Mesenchymal stem cell (in vitro differentiated cells and primary cell): ENCODE measurements at regions not wholly inside any gene's neighbourhood (a gene's known extent, or its start where the extent isn't known, plus 50 kb on each side); places are given as distances from the start of the nearest gene placed in this dataset.
A peak's percentile ranks its signal among the peaks of the same experiment; 100 is the strongest.
"Not testable (repeated sequence)": the region's sequence is repeated elsewhere in the genome, so short reads cannot be mapped to it uniquely, and the experiment has no call there.

ENCODE experiments used
- DNase-seq: peaks from one replicate; pipeline ENCODE4 v3.0.0-alpha.2; 2013
- H2AFZ ChIP-seq: one replicate; pipeline ENCODE4 v1.6.1; 2013; ENCODE audit warnings: low read depth, mild to moderate bottlenecking, control low read depth, inconsistent platforms, low read length, moderate library complexity
- H2AK5ac ChIP-seq: 2 replicates; pipeline ENCODE4 v1.6.1; 2013; ENCODE audit warnings: low read length, moderate library complexity, mild to moderate bottlenecking, inconsistent platforms; ENCODE audit not compliant: severe bottlenecking
- H2BK120ac ChIP-seq: one replicate; pipeline ENCODE4 v1.6.1; 2013; ENCODE audit warnings: low read depth, mild to moderate bottlenecking, inconsistent platforms, low read length, moderate library complexity
- H2BK12ac ChIP-seq, 2 experiments: one replicate each; pipeline ENCODE4 v1.6.1; 2013; ENCODE audit warnings: inconsistent platforms in 2 of 2, low read length in 2 of 2, mild to moderate bottlenecking in 2 of 2, moderate library complexity in 2 of 2, control low read depth in 1 of 2
- H2BK15ac ChIP-seq: one replicate; pipeline ENCODE4 v1.6.1; 2013; ENCODE audit warnings: mild to moderate bottlenecking, low read depth, inconsistent platforms; ENCODE audit not compliant: poor library complexity, severe bottlenecking
- H2BK5ac ChIP-seq: 2 replicates; pipeline ENCODE4 v1.6.1; 2013; ENCODE audit warnings: low read depth, mild to moderate bottlenecking, low read length, control low read depth, inconsistent platforms; ENCODE audit not compliant: poor library complexity, severe bottlenecking
- H3K14ac ChIP-seq, 2 experiments: one replicate each; pipeline ENCODE4 v1.6.1; 2013; ENCODE audit warnings: inconsistent platforms in 2 of 2, low read length in 2 of 2, control low read depth in 1 of 2, mild to moderate bottlenecking in 1 of 2, moderate library complexity in 1 of 2
- H3K18ac ChIP-seq, 2 experiments: one replicate each; pipeline ENCODE4 v1.6.1; 2013; ENCODE audit warnings: inconsistent platforms in 2 of 2, low read length in 2 of 2, control low read depth in 1 of 2, low read depth in 1 of 2, mild to moderate bottlenecking in 1 of 2
- H3K23ac ChIP-seq, 2 experiments: one replicate each; pipeline ENCODE4 v1.6.1; 2013; ENCODE audit warnings: inconsistent platforms in 2 of 2, low read length in 2 of 2, mild to moderate bottlenecking in 2 of 2, moderate library complexity in 2 of 2, control low read depth in 1 of 2
- H3K27ac ChIP-seq: 2 replicates; pipeline ENCODE4 v1.5.1; 2013; ENCODE audit warnings: mild to moderate bottlenecking, moderate library complexity, low read length, control low read depth, inconsistent platforms; ENCODE audit not compliant: poor library complexity, severe bottlenecking
- H3K27me3 ChIP-seq, 2 experiments: 2 replicates each; pipeline versions ENCODE4 v1.6.1 to v1.7.0; 2013; ENCODE audit warnings: low read length in 2 of 2, mild to moderate bottlenecking in 2 of 2, moderate library complexity in 2 of 2, control low read depth in 1 of 2, inconsistent platforms in 1 of 2; ENCODE audit not compliant: control insufficient read depth in 1 of 2, insufficient read depth in 1 of 2
- H3K36me3 ChIP-seq, 2 experiments: 2 replicates each; pipeline versions ENCODE4 v1.6.1 to v1.7.0; 2013; ENCODE audit warnings: low read length in 2 of 2, control low read depth in 1 of 2, inconsistent platforms in 1 of 2, low read depth in 1 of 2, mild to moderate bottlenecking in 1 of 2; ENCODE audit not compliant: insufficient read depth in 2 of 2, control insufficient read depth in 1 of 2
- H3K4ac ChIP-seq, 2 experiments: one replicate each; pipeline ENCODE4 v1.6.1; 2013; ENCODE audit warnings: inconsistent platforms in 2 of 2, low read length in 2 of 2, mild to moderate bottlenecking in 2 of 2, moderate library complexity in 2 of 2, control low read depth in 1 of 2, low read depth in 1 of 2
- H3K4me1 ChIP-seq: 2 replicates; pipeline ENCODE4 v1.6.1; 2013; ENCODE audit warnings: low read depth, low read length, control low read depth; ENCODE audit not compliant: control insufficient read depth, insufficient read depth
- H3K4me2 ChIP-seq: 2 replicates; pipeline ENCODE4 v1.6.1; 2013; ENCODE audit warnings: low read length, mild to moderate bottlenecking, inconsistent platforms; ENCODE audit not compliant: poor library complexity, severe bottlenecking
- H3K4me3 ChIP-seq, 2 experiments: 2 replicates each; pipeline versions ENCODE4 v1.5.1 to v1.7.0; 2013; ENCODE audit warnings: low read length in 2 of 2, mild to moderate bottlenecking in 2 of 2, control low read depth in 1 of 2, low read depth in 1 of 2; ENCODE audit not compliant: insufficient read depth in 1 of 2
- H3K79me1 ChIP-seq: replicated peaks from 2 replicates; pipeline ENCODE4 v1.6.1; 2013; ENCODE audit warnings: mild to moderate bottlenecking, control low read depth, low read length, inconsistent platforms; ENCODE audit not compliant: poor library complexity, severe bottlenecking
- H3K9ac ChIP-seq: 2 replicates; pipeline ENCODE4 v1.7.0; 2013; ENCODE audit warnings: mild to moderate bottlenecking, low read length, moderate library complexity
- H3K9me3 ChIP-seq: 2 replicates; pipeline ENCODE4 v1.7.0; 2013; ENCODE audit warnings: mild to moderate bottlenecking, low read length; ENCODE audit not compliant: control insufficient read depth
- H4K8ac ChIP-seq: one replicate; pipeline ENCODE4 v1.6.1; 2013; ENCODE audit warnings: inconsistent platforms, mild to moderate bottlenecking, low read length, moderate library complexity
- H4K91ac ChIP-seq: one replicate; pipeline ENCODE4 v1.6.1; 2013; ENCODE audit warnings: mild to moderate bottlenecking, low read length, inconsistent platforms
- WGBS: methylation state at CpG from one replicate; pipeline ENCODE4 v1.1.7; 2013; ENCODE audit warnings: mixed read lengths; 5-methylcytosine and 5-hydroxymethylcytosine counted together

DNA sequence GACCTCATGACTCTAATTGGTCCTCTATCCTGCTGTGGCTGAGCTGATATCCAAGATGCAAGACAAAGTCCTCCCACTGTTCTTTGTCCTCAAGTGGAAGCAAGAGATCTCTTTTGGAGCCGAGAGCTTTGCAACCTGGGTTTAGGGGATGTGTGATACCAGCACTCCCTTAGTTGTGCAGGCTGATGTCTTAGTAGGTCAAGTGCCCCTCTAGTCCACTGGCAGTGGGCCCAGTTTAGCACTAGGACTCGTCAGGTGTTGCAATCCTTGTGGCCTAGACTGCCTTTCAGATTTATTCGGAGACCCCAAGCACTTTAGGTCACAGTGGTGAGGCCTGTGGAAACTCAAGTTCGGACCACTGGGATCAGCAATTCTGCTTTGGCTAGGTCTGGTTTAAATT lies 64.0 kb downstream of the GPRASP3 start:
- Histone ChIP-seq H3K4ac (no peak overlapping the region), H3K4me2 (no peak overlapping the region), H3K9me3 (no peaks in the 10 kb centered on the region), H3K9ac (no peak overlapping the region), H2BK12ac (no peak overlapping the region), H3K27me3 (no peaks in the 10 kb centered on the region), H3K36me3 (peaks cover 0 to 2% of the 10 kb centered on the region in 2 experiments), H3K14ac (no peak overlapping the region), H3K27ac (no peak overlapping the region), H2BK120ac (no peak overlapping the region), H3K18ac (no peak overlapping the region), H4K91ac (no peak overlapping the region), H2AFZ (no peak overlapping the region), H4K8ac (no peak overlapping the region), H2BK15ac (no peak overlapping the region), H3K4me3 (no peak overlapping the region), H3K79me1 (peaks cover 7% of the 10 kb centered on the region), H3K4me1 (no peaks in the 10 kb centered on the region), H3K23ac (no peak overlapping the region), H2AK5ac (no peak overlapping the region), H2BK5ac (no peak overlapping the region)
- DNase-seq: no peak
- 95% methylated on average over 4 of the region's 4 CpGs for WGBS

DNA sequence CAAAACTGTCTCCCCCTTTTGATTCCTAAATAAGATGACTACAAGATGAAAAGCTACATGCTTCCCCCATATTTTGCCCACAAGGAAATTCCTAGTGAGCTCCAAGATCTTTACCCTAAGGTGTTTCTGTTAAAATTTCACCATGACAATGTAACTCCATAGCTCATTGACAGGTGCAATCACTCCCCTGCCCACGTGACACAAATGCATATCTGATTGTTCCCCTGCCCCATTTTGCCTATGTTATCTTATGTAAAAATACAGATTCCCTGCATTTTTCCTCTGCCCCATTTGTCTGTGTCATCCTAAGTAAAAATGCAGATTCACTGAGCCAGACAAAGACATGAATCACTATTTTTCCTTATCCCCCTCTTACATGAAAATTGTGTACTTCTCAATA lies 66.7 kb downstream of the GPRASP3 start:
- Histone ChIP-seq H3K36me3 (peaks cover 0 to 6% of the 10 kb centered on the region in 2 experiments), H4K91ac (no peak overlapping the region), H3K27me3 (no peaks in the 10 kb centered on the region), H3K27ac (no peak overlapping the region), H2BK12ac (no peak overlapping the region), H2BK15ac (no peak overlapping the region), H4K8ac (no peak overlapping the region), H2AFZ (no peak overlapping the region), H3K4me1 (no peaks in the 10 kb centered on the region), H3K18ac (no peak overlapping the region), H2BK120ac (no peak overlapping the region), H3K4me2 (no peak overlapping the region), H3K4me3 (no peak overlapping the region), H3K9me3 (peaks cover 3% of the 10 kb centered on the region), H3K4ac (no peak overlapping the region), H2BK5ac (no peak overlapping the region), H3K79me1 (peaks cover 7% of the 10 kb centered on the region), H3K23ac (no peak overlapping the region), H3K9ac (no peak overlapping the region), H2AK5ac (no peak overlapping the region), H3K14ac (no peak overlapping the region)
- WGBS: 57% methylated on average over 1 of the region's 1 CpG
- DNase-seq: no peak

DNA sequence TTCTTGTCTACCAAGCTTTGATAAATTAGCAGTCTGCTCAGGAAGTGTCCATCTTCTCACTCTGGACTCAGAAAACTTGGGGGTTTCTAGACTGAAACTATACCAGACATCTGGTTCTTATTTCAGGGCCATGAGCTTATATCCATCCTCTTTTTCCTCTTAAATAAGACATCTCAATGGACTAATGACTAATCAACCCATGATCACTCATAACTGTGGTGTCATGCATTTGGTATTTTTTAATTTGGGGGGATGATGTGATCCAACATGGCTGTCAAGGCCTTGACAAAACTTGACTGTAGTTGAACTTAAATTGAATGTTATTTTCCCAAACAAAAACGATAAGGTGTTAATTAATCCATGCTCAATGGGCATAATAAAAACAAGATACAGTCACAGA lies 87.8 kb downstream of the GPRASP3 start:
- H3K14ac ChIP-seq: no peak overlapping the region
- no CpG with 5 or more reads among the region's 1 CpG for WGBS
- H3K4me2 ChIP-seq: no peak overlapping the region
- H2BK12ac ChIP-seq: no peak overlapping the region
- H3K36me3 ChIP-seq: no peaks in the 10 kb centered on the region
- no peak overlapping the region for H2AK5ac ChIP-seq
- H3K18ac ChIP-seq: no peak overlapping the region
- no peaks in the 10 kb centered on the region for H3K27me3 ChIP-seq
- H2BK5ac ChIP-seq: no peak overlapping the region
- no peak overlapping the region for H3K27ac ChIP-seq
- no peak overlapping the region for H2AFZ ChIP-seq
- no peak overlapping the region for H4K91ac ChIP-seq
- no peak overlapping the region for H3K23ac ChIP-seq
- H3K4me1 ChIP-seq: no peaks in the 10 kb centered on the region
- no peak for DNase-seq
- no peak overlapping the region for H2BK15ac ChIP-seq
- H3K9ac ChIP-seq: peak overlapping the region; percentile 70
- no peak overlapping the region for H4K8ac ChIP-seq
- no peak overlapping the region for H3K4me3 ChIP-seq
- H3K9me3 ChIP-seq: no peaks in the 10 kb centered on the region
- H2BK120ac ChIP-seq: no peak overlapping the region
- H3K79me1 ChIP-seq: peaks cover 1% of the 10 kb centered on the region
- no peak overlapping the region for H3K4ac ChIP-seq

- not testable (repeated sequence) for H2BK15ac ChIP-seq, H3K9me3 ChIP-seq, H3K27me3 ChIP-seq, H3K4me1 ChIP-seq, H3K9ac ChIP-seq, H3K36me3 ChIP-seq, H2AK5ac ChIP-seq, H3K4ac ChIP-seq, H2AFZ ChIP-seq, H2BK12ac ChIP-seq, H3K23ac ChIP-seq, H4K91ac ChIP-seq, H2BK120ac ChIP-seq, H2BK5ac ChIP-seq, H3K27ac ChIP-seq, H3K79me1 ChIP-seq, H3K18ac ChIP-seq, H3K14ac ChIP-seq, H4K8ac ChIP-seq, H3K4me3 ChIP-seq, DNase-seq, H3K4me2 ChIP-seq
- WGBS: 90% methylated on average over 2 of the region's 2 CpGs
These were observed 97.7 kb downstream of the GPRASP3 start for GRCh38 chrX:102818269-102818668.
